IMR-90 (cell line): ENCODE measurements at regions not wholly inside any gene's neighbourhood (a gene's known extent, or its start where the extent isn't known, plus 50 kb on each side); places are given as distances from the start of the nearest gene placed in this dataset.
"Not testable (repeated sequence)": the region's sequence is repeated elsewhere in the genome, so short reads cannot be mapped to it uniquely, and the experiment has no call there.

Source experiments
- ATAC-seq: fragments of 200-7000 bp; cut with Tn5 transposase; 2 replicates; pipeline ENCODE4 v1.9.1; 2020; ENCODE audit warnings: low read depth, mild to moderate bottlenecking, moderate library complexity
- BruUV-seq: library from RNA; stranded (reverse); fragments of 400-500 nt; replicated peaks from 2 replicates; lab custom pipeline; 2021; lab: Mats Ljungman, UMichigan
- CTCF ChIA-PET: fragments of 300-600 bp; formaldehyde crosslinking; extraction: SDS; loops from one replicate; lab custom pipeline; 2021; ENCODE audit warnings: antibody characterized with exemption; lab: Yijun Ruan, JAX
- POLR2A ChIA-PET: fragments of 300-600 bp; sonication (Branson Sonifier 250); formaldehyde crosslinking; loops from one replicate; lab custom pipeline; 2022; ENCODE audit warnings: antibody characterized with exemption; ENCODE audit not compliant: unreplicated experiment; lab: Charles Lee
- DNase-seq: peaks from one replicate; pipeline ENCODE4 v3.0.0; 2013
- H2AFZ ChIP-seq: replicated peaks from 2 replicates; pipeline ENCODE3; 2013; ENCODE audit warnings: low read length, mild to moderate bottlenecking; ENCODE audit not compliant: poor library complexity
- H2AK5ac ChIP-seq: 2 replicates; pipeline ENCODE4 v1.6.1; 2013; ENCODE audit warnings: low read depth, low read length, inconsistent platforms
- H2AK9ac ChIP-seq: replicated peaks from 2 replicates; pipeline ENCODE3; 2013; ENCODE audit warnings: mild to moderate bottlenecking, low read depth, low read length, moderate library complexity; ENCODE audit not compliant: poor library complexity
- H2BK120ac ChIP-seq: 2 replicates; pipeline ENCODE4 v1.6.1; 2013; ENCODE audit warnings: low read depth, low read length, inconsistent platforms
- H2BK15ac ChIP-seq: 3 replicates; pipeline ENCODE4 v1.6.1; 2013; ENCODE audit warnings: low read depth, low read length, inconsistent platforms
- H2BK20ac ChIP-seq: 2 replicates; pipeline ENCODE4 v1.6.1; 2013; ENCODE audit warnings: low read depth, mild to moderate bottlenecking, inconsistent platforms, low read length, moderate library complexity
- H2BK5ac ChIP-seq: 2 replicates; pipeline ENCODE4 v1.6.1; 2013; ENCODE audit warnings: mild to moderate bottlenecking, low read depth, low read length, inconsistent platforms; ENCODE audit not compliant: poor library complexity, severe bottlenecking
- H3K14ac ChIP-seq: replicated peaks from 2 replicates; pipeline ENCODE4 v1.6.1; 2013; ENCODE audit warnings: low read depth, low read length, inconsistent platforms
- H3K18ac ChIP-seq: 2 replicates; pipeline ENCODE4 v1.6.1; 2013; ENCODE audit warnings: low read depth, low read length, control low read depth
- H3K23ac ChIP-seq: 2 replicates; pipeline ENCODE4 v1.6.1; 2013; ENCODE audit warnings: low read depth, low read length, inconsistent platforms
- H3K27ac ChIP-seq: 2 replicates; pipeline ENCODE4 v1.5.1; 2013; ENCODE audit warnings: mild to moderate bottlenecking, control low read depth, low read length; ENCODE audit not compliant: insufficient read depth
- H3K27me3 ChIP-seq: 2 replicates; pipeline ENCODE4 v1.6.1; 2013; ENCODE audit warnings: low read length; ENCODE audit not compliant: control insufficient read depth, insufficient read depth
- H3K36me3 ChIP-seq: 2 replicates; pipeline ENCODE4 v1.6.1; 2013; ENCODE audit warnings: low read length, mixed read lengths; ENCODE audit not compliant: control insufficient read depth, insufficient read depth
- H3K4ac ChIP-seq: 2 replicates; pipeline ENCODE4 v1.6.1; 2013; ENCODE audit warnings: low read depth, low read length, inconsistent platforms
- H3K4me1 ChIP-seq: 2 replicates; pipeline ENCODE4 v1.6.1; 2013; ENCODE audit warnings: low read length, mixed read lengths; ENCODE audit not compliant: control insufficient read depth, insufficient read depth
- H3K4me2 ChIP-seq: 2 replicates; pipeline ENCODE4 v1.6.1; 2013; ENCODE audit warnings: low read depth, mild to moderate bottlenecking, control low read depth, low read length, moderate library complexity
- H3K4me3 ChIP-seq: 2 replicates; pipeline ENCODE4 v1.5.1; 2013; ENCODE audit warnings: low read depth, mild to moderate bottlenecking, control low read depth, low read length, moderate library complexity; ENCODE audit not compliant: insufficient read depth
- H3K56ac ChIP-seq: 2 replicates; pipeline ENCODE4 v1.6.1; 2013; ENCODE audit warnings: low read length, inconsistent platforms; ENCODE audit not compliant: insufficient read depth; ENCODE audit errors: extremely low read depth
- H3K79me1 ChIP-seq, 2 experiments: 2 replicates each; pipeline ENCODE4 v1.6.1; 2013; ENCODE audit warnings: low read length in 2 of 2, inconsistent platforms in 1 of 2, low read depth in 1 of 2
- H3K9ac ChIP-seq: 2 replicates; pipeline ENCODE4 v1.6.1; 2013; ENCODE audit warnings: low read depth, low read length, control low read depth
- H3K9me1 ChIP-seq: 2 replicates; pipeline ENCODE4 v1.6.1; 2013; ENCODE audit warnings: low read length, inconsistent platforms; ENCODE audit not compliant: insufficient read depth
- H3K9me3 ChIP-seq: 2 replicates; pipeline ENCODE4 v1.6.1; 2013; ENCODE audit warnings: low read length; ENCODE audit not compliant: control insufficient read depth, insufficient read depth
- H4K20me1 ChIP-seq: 2 replicates; pipeline ENCODE4 v1.6.1; 2013; ENCODE audit warnings: low read length, inconsistent platforms; ENCODE audit not compliant: insufficient read depth
- H4K5ac ChIP-seq: 2 replicates; pipeline ENCODE4 v1.6.1; 2013; ENCODE audit warnings: mild to moderate bottlenecking, low read depth, low read length, control low read depth
- H4K8ac ChIP-seq, 2 experiments: 2 replicates each; pipeline ENCODE4 v1.6.1; 2013; ENCODE audit warnings: low read depth in 2 of 2, low read length in 2 of 2, control low read depth in 1 of 2, inconsistent platforms in 1 of 2
- H4K91ac ChIP-seq: 2 replicates; pipeline ENCODE4 v1.6.1; 2013; ENCODE audit warnings: low read depth, low read length, inconsistent platforms; ENCODE audit not compliant: insufficient read depth
- WGBS, 2 experiments: methylation state at CpG; one replicate each; pipeline versions ENCODE4 v1.1.5 to v1.1.7; 2013; ENCODE audit warnings: missing lambda C conversion rate in 2 of 2; ENCODE audit not compliant: insufficient read length in 1 of 2; ENCODE audit errors: extremely low coverage in 2 of 2; 5-methylcytosine and 5-hydroxymethylcytosine counted together
- dilution Hi-C: fragments of 300-500 bp; cut with HindIII; formaldehyde crosslinking; loops from one replicate; pipeline ENCODE4 v1.14.3; 2018; ENCODE audit warnings: low sequenced_read_pairs; ENCODE audit not compliant: unreplicated experiment
- in situ Hi-C: fragments of 300-500 bp; cut with MboI; formaldehyde crosslinking; loops from 3 replicates; pipeline ENCODE4 v1.14.3; 2019; ENCODE audit warnings: low sequenced_read_pairs, inconsistent platforms, mixed read lengths
- intact Hi-C: fragments of 100-400 bp; cut with micrococcal nuclease; formaldehyde crosslinking; loops from 2 replicates; pipeline ENCODE4 v1.10.0; 2022

- DNase-seq, H3K4ac ChIP-seq, H3K4me1 ChIP-seq, H3K4me2 ChIP-seq, H4K8ac ChIP-seq, H3K79me1 ChIP-seq, H4K91ac ChIP-seq, POLR2A ChIA-PET, H4K5ac ChIP-seq, H3K14ac ChIP-seq, H3K9ac ChIP-seq, H2BK15ac ChIP-seq, H2AFZ ChIP-seq, BruUV-seq, H3K9me3 ChIP-seq, H3K56ac ChIP-seq, H3K36me3 ChIP-seq, H3K27ac ChIP-seq, H3K23ac ChIP-seq, in situ Hi-C loops, H2AK9ac ChIP-seq, dilution Hi-C loops, H3K18ac ChIP-seq, H3K4me3 ChIP-seq, H3K9me1 ChIP-seq, H2BK20ac ChIP-seq, H2BK120ac ChIP-seq, intact Hi-C loops, H2AK5ac ChIP-seq, H2BK5ac ChIP-seq, H4K20me1 ChIP-seq, H3K27me3 ChIP-seq, ATAC-seq: not testable (repeated sequence)
- CTCF ChIA-PET, result interaction anchor here (0.7 kb wide), 1 partner anchor 172 kb away, joined by 4 read pairs; no protein-coding TSS in a partner anchor
- 60% methylated on average over 1 of the region's 13 CpGs; no CpG with 5 or more reads in 1 of the 2 experiments for WGBS, 2 experiments
Measured at GRCh38 chr3:3646103-3646844, 153.0 kb upstream of the LRRN1 start.
